ENCODE measurements at regions not wholly inside any gene's neighbourhood (a gene's known extent, or its start where the extent isn't known, plus 50 kb on each side); places are given as distances from the start of the nearest gene placed in this dataset.

DNA sequence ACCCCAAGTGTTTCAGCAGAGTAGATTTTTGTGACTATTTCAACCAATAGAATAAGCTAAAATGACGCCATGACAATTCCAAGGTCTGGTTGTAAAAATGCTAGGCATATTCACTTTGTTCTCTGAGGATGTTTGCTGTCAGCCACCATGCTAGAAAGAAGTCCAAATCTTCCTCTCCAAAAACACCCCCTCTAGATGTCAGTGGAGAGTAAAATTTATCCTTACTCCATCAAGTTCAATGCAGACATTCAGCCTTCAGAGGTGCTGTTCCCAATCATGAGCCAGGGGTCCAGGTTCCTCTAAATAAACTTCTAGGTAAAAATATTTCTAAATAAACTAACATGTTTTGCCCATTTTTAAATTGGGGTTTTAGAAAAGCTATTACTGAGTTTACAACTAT lies 395.4 kb upstream of the ADAMTS5 start:
- no peak for TF ChIP-seq POLR2A (IDR thresholded peaks at IDR 0.05)
- TF ChIP-seq, protein P1, sequence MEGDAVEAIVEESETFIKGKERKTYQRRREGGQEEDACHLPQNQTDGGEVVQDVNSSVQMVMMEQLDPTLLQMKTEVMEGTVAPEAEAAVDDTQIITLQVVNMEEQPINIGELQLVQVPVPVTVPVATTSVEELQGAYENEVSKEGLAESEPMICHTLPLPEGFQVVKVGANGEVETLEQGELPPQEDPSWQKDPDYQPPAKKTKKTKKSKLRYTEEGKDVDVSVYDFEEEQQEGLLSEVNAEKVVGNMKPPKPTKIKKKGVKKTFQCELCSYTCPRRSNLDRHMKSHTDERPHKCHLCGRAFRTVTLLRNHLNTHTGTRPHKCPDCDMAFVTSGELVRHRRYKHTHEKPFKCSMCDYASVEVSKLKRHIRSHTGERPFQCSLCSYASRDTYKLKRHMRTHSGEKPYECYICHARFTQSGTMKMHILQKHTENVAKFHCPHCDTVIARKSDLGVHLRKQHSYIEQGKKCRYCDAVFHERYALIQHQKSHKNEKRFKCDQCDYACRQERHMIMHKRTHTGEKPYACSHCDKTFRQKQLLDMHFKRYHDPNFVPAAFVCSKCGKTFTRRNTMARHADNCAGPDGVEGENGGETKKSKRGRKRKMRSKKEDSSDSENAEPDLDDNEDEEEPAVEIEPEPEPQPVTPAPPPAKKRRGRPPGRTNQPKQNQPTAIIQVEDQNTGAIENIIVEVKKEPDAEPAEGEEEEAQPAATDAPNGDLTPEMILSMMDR (IDR thresholded peaks at IDR 0.05) = peak in 1 of 4 experiments; percentile 3

Data from uterus (tissue), 2 donors.